ENCODE measurements at regions not wholly inside any gene's neighbourhood (a gene's known extent, or its start where the extent isn't known, plus 50 kb on each side); places are given as distances from the start of the nearest gene placed in this dataset.

GRCh38 chr7:113367041-113367586 is 248.8 kb upstream of the SMIM30 start:
- no peak for ATAC-seq (ENCODE audit: low read depth)
- Histone ChIP-seq H3K27me3 (ENCODE audit: control insufficient read depth, insufficient read depth, low read length) (no peaks in the 10 kb centered on the region), H2AFZ (replicated peaks; ENCODE audit: low read length, poor library complexity) (no peak overlapping the region), H3K4me1 (ENCODE audit: control insufficient read depth, insufficient read depth, low read length) (peaks cover 2% of the 10 kb centered on the region; the same call in 1 of the 2 replicates), H3K36me3 (ENCODE audit: control insufficient read depth, insufficient read depth, low read length) (no peaks in the 10 kb centered on the region), H3K27ac (ENCODE audit: insufficient read depth, low read length) (no peak overlapping the region), H4K8ac (ENCODE audit: low read depth in 2 of 2, low read length in 2 of 2) (no peak overlapping the region), H2BK20ac (ENCODE audit: low read depth, low read length) (no peak overlapping the region), H3K56ac (ENCODE audit: extremely low read depth, insufficient read depth, low read length) (no peak overlapping the region), H2AK5ac (ENCODE audit: low read depth, low read length) (no peak overlapping the region), H3K4ac (ENCODE audit: low read depth, low read length) (no peak overlapping the region), H3K18ac (ENCODE audit: low read depth, low read length) (no peak overlapping the region), H4K20me1 (ENCODE audit: insufficient read depth, low read length) (no peaks in the 10 kb centered on the region), H4K5ac (ENCODE audit: low read depth, low read length) (no peak overlapping the region), H3K23ac (ENCODE audit: low read depth, low read length) (no peak overlapping the region), H3K4me2 (ENCODE audit: low read depth, low read length) (no peak overlapping the region), H2BK5ac (ENCODE audit: low read depth, low read length, poor library complexity, severe bottlenecking) (no peak overlapping the region), H3K9me1 (ENCODE audit: insufficient read depth, low read length) (no peaks in the 10 kb centered on the region), H2AK9ac (replicated peaks; ENCODE audit: low read depth, low read length, poor library complexity) (no peak overlapping the region), H2BK15ac (ENCODE audit: low read depth, low read length) (no peak overlapping the region), H3K4me3 (ENCODE audit: insufficient read depth, low read depth, low read length) (no peak overlapping the region), H3K9me3 (ENCODE audit: control insufficient read depth, insufficient read depth, low read length) (no peaks in the 10 kb centered on the region), H4K91ac (ENCODE audit: insufficient read depth, low read depth, low read length) (no peak overlapping the region), H2BK120ac (ENCODE audit: low read depth, low read length) (no peak overlapping the region), H3K14ac (replicated peaks; ENCODE audit: low read depth, low read length) (no peak overlapping the region), H3K9ac (ENCODE audit: low read depth, low read length) (no peak overlapping the region), H3K79me1 (ENCODE audit: low read depth in 1 of 2, low read length in 2 of 2) (no peaks in the 10 kb centered on the region)
- DNase-seq, result peak; percentile 2
- CTCF ChIA-PET, result no interaction called here
- BruUV-seq (replicated peaks), result no TSS peak
- TF ChIP-seq MXI1 (IDR thresholded peaks at IDR 0.05; ENCODE audit: borderline replicate concordance, low read depth, low read length) (no peak), CTCF (conservative IDR thresholded peaks at IDR 0.05; ENCODE audit: low read depth, low read length) (no peak), RFX5 (IDR thresholded peaks at IDR 0.05; ENCODE audit: low read depth, low read length) (no peak), MAZ (IDR thresholded peaks at IDR 0.05; ENCODE audit: borderline replicate concordance, low read depth, low read length) (no peak), CHD1 (IDR thresholded peaks at IDR 0.05; ENCODE audit: low read depth, low read length) (no peak), POLR2A (IDR thresholded peaks at IDR 0.05; ENCODE audit: low read depth, low read length) (no peak)
- in situ Hi-C loops (cut with MboI; ENCODE audit: low sequenced_read_pairs), result no loop called here
- dilution Hi-C loops (cut with HindIII; ENCODE audit: low sequenced_read_pairs, unreplicated experiment), result no loop called here
- intact Hi-C loops (cut with micrococcal nuclease), result no loop called here
- POLR2A ChIA-PET (ENCODE audit: unreplicated experiment), result no interaction called here
- WGBS, 2 experiments (ENCODE audit: extremely low coverage in 2 of 2, insufficient read length in 1 of 2), result no CpG with 5 or more reads among the region's 3 CpGs

Data from IMR-90 (cell line).